MM.1S (cell line): ENCODE measurements at regions not wholly inside any gene's neighbourhood (a gene's known extent, or its start where the extent isn't known, plus 50 kb on each side); places are given as distances from the start of the nearest gene placed in this dataset.

Source experiments
- DNase-seq: peaks from one replicate; pipeline ENCODE4 v3.0.0-alpha.2; 2015
- H2AFZ ChIP-seq: fragments of 300-600 bp; sonication (generic); 2 replicates; pipeline ENCODE4 v1.6.0; 2016; ENCODE audit warnings: antibody characterized with exemption, low read length
- H3F3A ChIP-seq: fragments of 300-600 bp; sonication (generic); 2 replicates; pipeline ENCODE4 v1.6.1; 2016; ENCODE audit warnings: mild to moderate bottlenecking, antibody characterized with exemption, low read length, moderate library complexity, mixed read lengths; ENCODE audit not compliant: insufficient read depth
- H3K27ac ChIP-seq: fragments of 300-600 bp; sonication (generic); 2 replicates; pipeline ENCODE4 v1.5.1; 2016; ENCODE audit warnings: mild to moderate bottlenecking, low read length
- H3K27me3 ChIP-seq: fragments of 300-600 bp; sonication (generic); replicated peaks from 2 replicates; pipeline ENCODE4 v1.6.0; 2016; ENCODE audit warnings: low read length; ENCODE audit not compliant: insufficient read depth
- H3K36me3 ChIP-seq: fragments of 300-600 bp; sonication (generic); replicated peaks from 2 replicates; pipeline ENCODE4 v1.6.1; 2016; ENCODE audit warnings: mild to moderate bottlenecking, low read length, mixed read lengths; ENCODE audit not compliant: insufficient read depth
- H3K4me1 ChIP-seq: fragments of 300-600 bp; sonication (generic); 2 replicates; pipeline ENCODE4 v1.6.1; 2016; ENCODE audit warnings: low read length, mixed read lengths
- H3K4me2 ChIP-seq: fragments of 300-600 bp; sonication (generic); 2 replicates; pipeline ENCODE4 v1.6.0; 2016; ENCODE audit warnings: low read depth, low read length
- H3K4me3 ChIP-seq: fragments of 300-600 bp; sonication (generic); 2 replicates; pipeline ENCODE4 v1.5.1; 2016; ENCODE audit warnings: low read length, mixed read lengths
- H3K79me2 ChIP-seq: fragments of 300-600 bp; sonication (generic); 2 replicates; pipeline ENCODE4 v1.6.1; 2016; ENCODE audit warnings: mixed run types, low read length, mixed read lengths
- H3K9ac ChIP-seq: fragments of 300-600 bp; sonication (generic); 2 replicates; pipeline ENCODE4 v1.6.1; 2016; ENCODE audit warnings: low read length, mixed read lengths
- H3K9me2 ChIP-seq: fragments of 300-600 bp; sonication (generic); replicated peaks from 2 replicates; pipeline ENCODE4 v1.6.1; 2016; ENCODE audit warnings: mild to moderate bottlenecking, low read length, mixed read lengths; ENCODE audit not compliant: insufficient read depth
- H3K9me3 ChIP-seq: fragments of 300-600 bp; sonication (generic); replicated peaks from 2 replicates; pipeline ENCODE4 v1.6.1; 2016; ENCODE audit warnings: mild to moderate bottlenecking, low read length, mixed read lengths; ENCODE audit not compliant: insufficient read depth
- H4K20me1 ChIP-seq: fragments of 300-600 bp; sonication (generic); 2 replicates; pipeline ENCODE4 v1.6.1; 2016; ENCODE audit warnings: mild to moderate bottlenecking, low read length, moderate library complexity, mixed read lengths; ENCODE audit not compliant: insufficient read depth
- CTCF ChIP-seq: fragments of 300-600 bp; sonication (generic); IDR thresholded peaks from 2 replicates; pipeline ENCODE4 v1.5.1; 2016; ENCODE audit warnings: antibody characterized with exemption, low read length, mixed read lengths
- EZH2 ChIP-seq: fragments of 300-600 bp; sonication (generic); optimal IDR thresholded peaks from 2 replicates; pipeline ENCODE3; 2017; ENCODE audit warnings: low read depth, mild to moderate bottlenecking, antibody characterized with exemption, low read length, mixed read lengths
- EZH2phosphoT487 ChIP-seq: fragments of 300-600 bp; sonication (generic); IDR thresholded peaks from 2 replicates; pipeline ENCODE4 v1.6.1; 2018; ENCODE audit warnings: antibody characterized with exemption, low read length

GRCh38 chr6:111939902-111940301 lies 66.7 kb upstream of the FYN start:
- TF ChIP-seq EZH2 (no peak), EZH2phosphoT487 (no peak), CTCF (no peak)
- no peaks in the 10 kb centered on the region for H4K20me1 ChIP-seq
- H3K27ac ChIP-seq, result no peak overlapping the region
- no peaks in the 10 kb centered on the region for H3K79me2 ChIP-seq
- H3K27me3 ChIP-seq, result no peaks in the 10 kb centered on the region
- no peaks in the 10 kb centered on the region for H3K36me3 ChIP-seq
- no peaks in the 10 kb centered on the region for H3K9me2 ChIP-seq
- no peaks in the 10 kb centered on the region for H3K9me3 ChIP-seq
- H3F3A ChIP-seq, result no peaks in the 10 kb centered on the region
- no peak overlapping the region for H3K9ac ChIP-seq
- no peak overlapping the region for H2AFZ ChIP-seq
- H3K4me2 ChIP-seq, result no peak overlapping the region
- H3K4me3 ChIP-seq, result no peak overlapping the region
- H3K4me1 ChIP-seq, result no peaks in the 10 kb centered on the region
- DNase-seq, result no peak

- Histone ChIP-seq H3K79me2 (no peaks in the 10 kb centered on the region), H3F3A (no peaks in the 10 kb centered on the region), H2AFZ (no peak overlapping the region), H3K4me1 (no peaks in the 10 kb centered on the region), H3K4me2 (no peak overlapping the region), H3K9ac (no peak overlapping the region), H3K27me3 (no peaks in the 10 kb centered on the region), H3K4me3 (no peak overlapping the region), H3K27ac (no peak overlapping the region), H4K20me1 (no peaks in the 10 kb centered on the region), H3K9me2 (no peaks in the 10 kb centered on the region), H3K9me3 (no peaks in the 10 kb centered on the region), H3K36me3 (no peaks in the 10 kb centered on the region)
- no peak for DNase-seq
- no peak for TF ChIP-seq CTCF
- TF ChIP-seq EZH2, result no peak
Measured at GRCh38 chr6:111940801-111941200, 67.5 kb upstream of the FYN start.

GRCh38 chr6:111941686-111942330 lies 68.6 kb upstream of the FYN start:
- TF ChIP-seq CTCF (no peak), EZH2 (no peak), EZH2phosphoT487 (no peak)
- no peak overlapping the region for H3K4me2 ChIP-seq
- H3K27ac ChIP-seq, result no peak overlapping the region
- H3K79me2 ChIP-seq, result no peaks in the 10 kb centered on the region
- no peak overlapping the region for H3K4me3 ChIP-seq
- no peaks in the 10 kb centered on the region for H3K4me1 ChIP-seq
- no peaks in the 10 kb centered on the region for H3K36me3 ChIP-seq
- H3K27me3 ChIP-seq, result no peaks in the 10 kb centered on the region
- H2AFZ ChIP-seq, result no peak overlapping the region
- H3K9me2 ChIP-seq, result no peaks in the 10 kb centered on the region
- H4K20me1 ChIP-seq, result no peaks in the 10 kb centered on the region
- no peak overlapping the region for H3K9ac ChIP-seq
- no peak for DNase-seq
- no peaks in the 10 kb centered on the region for H3K9me3 ChIP-seq
- no peaks in the 10 kb centered on the region for H3F3A ChIP-seq
